ENCODE measurements at regions not wholly inside any gene's neighbourhood (a gene's known extent, or its start where the extent isn't known, plus 50 kb on each side); places are given as distances from the start of the nearest gene placed in this dataset.

GRCh38 chr2:157971702-157972101, 95.6 kb upstream of the ACVR1 start (continued):
- no peak for TF ChIP-seq ZNF785 (tag by site-specific recombination; IDR thresholded peaks at IDR 0.05)

- Histone ChIP-seq H3K27ac (ENCODE audit: extremely low read depth, low read depth, low read length) (no peak overlapping the region), H3K9me3 (ENCODE audit: control insufficient read depth, insufficient read depth, low read depth, low read length) (no peaks in the 10 kb centered on the region), H3K36me3 (ENCODE audit: control insufficient read depth in 2 of 2, insufficient read depth in 1 of 2, low read length in 2 of 2) (no peaks in the 10 kb centered on the region), H3K4me1 (ENCODE audit: control insufficient read depth, insufficient read depth, low read length) (no peaks in the 10 kb centered on the region), H3K4me3 (ENCODE audit: low read depth, low read length) (no peak overlapping the region)
- ChIA-PET CTCF (no interaction called here), POLR2A (no interaction called here)
- TF ChIP-seq ZNF248 (tag by site-specific recombination; IDR thresholded peaks at IDR 0.05) = no peak
- TF ChIP-seq ZNF404 (tag by site-specific recombination; IDR thresholded peaks at IDR 0.05) = no peak
- TF ChIP-seq ZBTB1 (tag by site-specific recombination; IDR thresholded peaks at IDR 0.05) = no peak
- TF ChIP-seq ELK4 (IDR thresholded peaks at IDR 0.05; ENCODE audit: borderline replicate concordance, low read depth, low read length) = no peak
- no peak for TF ChIP-seq YY2 (tag by site-specific recombination; IDR thresholded peaks at IDR 0.05)
- TF ChIP-seq PRDM1 (tag by site-specific recombination; IDR thresholded peaks at IDR 0.05) = no peak
- TF ChIP-seq ZNF280C (tag by site-specific recombination; IDR thresholded peaks at IDR 0.05) = no peak
- no peak for TF ChIP-seq ZBTB20 (tag by site-specific recombination; IDR thresholded peaks at IDR 0.05)
- no peak for TF ChIP-seq ZNF596 (tag by site-specific recombination; IDR thresholded peaks at IDR 0.05)
- no peak for TF ChIP-seq ZNF704 (tag by site-specific recombination; IDR thresholded peaks at IDR 0.05)
Measured at GRCh38 chr2:157967856-157968255, 91.7 kb upstream of the ACVR1 start.

- no peaks in the 10 kb centered on the region for H3K9me3 ChIP-seq (ENCODE audit: control insufficient read depth, insufficient read depth, low read depth, low read length)
- no peaks in the 10 kb centered on the region for H3K36me3 ChIP-seq (ENCODE audit: control insufficient read depth in 2 of 2, insufficient read depth in 1 of 2, low read length in 2 of 2)
- ChIA-PET POLR2A (no interaction called here), CTCF (no interaction called here)
- TF ChIP-seq ZNF585B (tag by site-specific recombination; IDR thresholded peaks at IDR 0.05) = peak; percentile 81
- TF ChIP-seq, protein P1, sequence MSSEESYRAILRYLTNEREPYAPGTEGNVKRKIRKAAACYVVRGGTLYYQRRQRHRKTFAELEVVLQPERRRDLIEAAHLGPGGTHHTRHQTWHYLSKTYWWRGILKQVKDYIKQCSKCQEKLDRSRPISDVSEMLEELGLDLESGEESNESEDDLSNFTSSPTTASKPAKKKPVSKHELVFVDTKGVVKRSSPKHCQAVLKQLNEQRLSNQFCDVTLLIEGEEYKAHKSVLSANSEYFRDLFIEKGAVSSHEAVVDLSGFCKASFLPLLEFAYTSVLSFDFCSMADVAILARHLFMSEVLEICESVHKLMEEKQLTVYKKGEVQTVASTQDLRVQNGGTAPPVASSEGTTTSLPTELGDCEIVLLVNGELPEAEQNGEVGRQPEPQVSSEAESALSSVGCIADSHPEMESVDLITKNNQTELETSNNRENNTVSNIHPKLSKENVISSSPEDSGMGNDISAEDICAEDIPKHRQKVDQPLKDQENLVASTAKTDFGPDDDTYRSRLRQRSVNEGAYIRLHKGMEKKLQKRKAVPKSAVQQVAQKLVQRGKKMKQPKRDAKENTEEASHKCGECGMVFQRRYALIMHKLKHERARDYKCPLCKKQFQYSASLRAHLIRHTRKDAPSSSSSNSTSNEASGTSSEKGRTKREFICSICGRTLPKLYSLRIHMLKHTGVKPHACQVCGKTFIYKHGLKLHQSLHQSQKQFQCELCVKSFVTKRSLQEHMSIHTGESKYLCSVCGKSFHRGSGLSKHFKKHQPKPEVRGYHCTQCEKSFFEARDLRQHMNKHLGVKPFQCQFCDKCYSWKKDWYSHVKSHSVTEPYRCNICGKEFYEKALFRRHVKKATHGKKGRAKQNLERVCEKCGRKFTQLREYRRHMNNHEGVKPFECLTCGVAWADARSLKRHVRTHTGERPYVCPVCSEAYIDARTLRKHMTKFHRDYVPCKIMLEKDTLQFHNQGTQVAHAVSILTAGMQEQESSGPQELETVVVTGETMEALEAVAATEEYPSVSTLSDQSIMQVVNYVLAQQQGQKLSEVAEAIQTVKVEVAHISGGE (tag by site-specific recombination; conservative IDR thresholded peaks at IDR 0.05; ENCODE audit: low read depth) = no peak
- no peak overlapping the region for H3K27ac ChIP-seq (ENCODE audit: extremely low read depth, low read depth, low read length)
- no peaks in the 10 kb centered on the region for H3K4me1 ChIP-seq (ENCODE audit: control insufficient read depth, insufficient read depth, low read length)
- no peak overlapping the region for H3K4me3 ChIP-seq (ENCODE audit: low read depth, low read length)
Measured at GRCh38 chr2:157959249-157959648, 83.1 kb upstream of the ACVR1 start.

- ChIA-PET POLR2A (no interaction called here), CTCF (no interaction called here)
- no peak overlapping the region for H3K27ac ChIP-seq (ENCODE audit: extremely low read depth, low read depth, low read length)
- TF ChIP-seq ZNF302 (tag by site-specific recombination; IDR thresholded peaks at IDR 0.05; ENCODE audit: low read depth) = no peak
- TF ChIP-seq ZNF416 (tag by site-specific recombination; IDR thresholded peaks at IDR 0.05) = no peak
- no peak for TF ChIP-seq ZNF311 (tag by site-specific recombination; IDR thresholded peaks at IDR 0.05; ENCODE audit: borderline replicate concordance)
- TF ChIP-seq ZNF274 (IDR thresholded peaks at IDR 0.05; ENCODE audit: low read length) = no peak
- no peak for TF ChIP-seq ZNF274 (tag by site-specific recombination; IDR thresholded peaks at IDR 0.05; ENCODE audit: borderline replicate concordance)
- no peak for TF ChIP-seq ZNF785 (tag by site-specific recombination; IDR thresholded peaks at IDR 0.05)
- TF ChIP-seq ZNF23 (tag by site-specific recombination; IDR thresholded peaks at IDR 0.05; ENCODE audit: borderline replicate concordance) = no peak
- TF ChIP-seq ZNF776 (tag by site-specific recombination; IDR thresholded peaks at IDR 0.05; ENCODE audit: borderline replicate concordance) = no peak
- TF ChIP-seq ZNF2 (tag by site-specific recombination; IDR thresholded peaks at IDR 0.05) = no peak
- no peak for TF ChIP-seq ZBTB7A (tag by site-specific recombination; IDR thresholded peaks at IDR 0.05; ENCODE audit: low read depth)
- TF ChIP-seq ZXDB (tag by site-specific recombination; IDR thresholded peaks at IDR 0.05) = no peak
- no peaks in the 10 kb centered on the region for H3K9me3 ChIP-seq (ENCODE audit: control insufficient read depth, insufficient read depth, low read depth, low read length)
- no peaks in the 10 kb centered on the region for H3K36me3 ChIP-seq (ENCODE audit: control insufficient read depth in 2 of 2, insufficient read depth in 1 of 2, low read length in 2 of 2)
- no peaks in the 10 kb centered on the region for H3K4me1 ChIP-seq (ENCODE audit: control insufficient read depth, insufficient read depth, low read length)
- H3K4me3 ChIP-seq (ENCODE audit: low read depth, low read length) = no peak overlapping the region
Measured at GRCh38 chr2:157957596-157957995, 81.5 kb upstream of the ACVR1 start.
